Neutrophil (primary cell): ENCODE measurements at regions not wholly inside any gene's neighbourhood (a gene's known extent, or its start where the extent isn't known, plus 50 kb on each side); places are given as distances from the start of the nearest gene placed in this dataset.

Experiments
- H3K27ac ChIP-seq: fragments of 200-600 bp; sonication (generic); 2 replicates; pipeline ENCODE4 v1.5.1; 2016; ENCODE audit warnings: mild to moderate bottlenecking, moderate library complexity
- H3K27me3 ChIP-seq: fragments of 200-600 bp; sonication (generic); 2 replicates; pipeline ENCODE4 v1.6.0; 2016; ENCODE audit warnings: mild to moderate bottlenecking
- H3K36me3 ChIP-seq: fragments of 200-600 bp; sonication (generic); 2 replicates; pipeline ENCODE4 v1.5.1; 2017
- H3K4me1 ChIP-seq, 2 experiments: fragments of 200-600 bp in 1 of 2; sonication (generic) in 1 of 2; 1 replicate in 1 of 2; 2 replicates in 1 of 2; pipeline versions ENCODE4 v1.5.1 to v1.6.1; 2013 to 2016; ENCODE audit warnings: low read depth in 1 of 2, low read length in 1 of 2, mild to moderate bottlenecking in 1 of 2, moderate library complexity in 1 of 2; ENCODE audit not compliant: control insufficient read depth in 1 of 2, insufficient read depth in 1 of 2
- H3K4me3 ChIP-seq, 2 experiments: fragments of 200-600 bp in 1 of 2; sonication (generic) in 1 of 2; 1 replicate in 1 of 2; 2 replicates in 1 of 2; pipeline ENCODE4 v1.5.1; 2013 to 2016; ENCODE audit warnings: low read depth in 1 of 2, low read length in 1 of 2, mild to moderate bottlenecking in 1 of 2, moderate library complexity in 1 of 2
- H3K9me3 ChIP-seq: fragments of 200-600 bp; sonication (generic); 2 replicates; pipeline ENCODE4 v1.5.1; 2016
- CTCF ChIP-seq: fragments of 200-600 bp; sonication (generic); IDR thresholded peaks from 2 replicates; pipeline ENCODE4 v1.5.1; 2016; ENCODE audit warnings: antibody characterized with exemption

- H3K4me3 ChIP-seq = no peak overlapping the region
- no peak overlapping the region for H3K27ac ChIP-seq
- no peaks in the 10 kb centered on the region for H3K4me1 ChIP-seq
- H3K27me3 ChIP-seq = no peaks in the 10 kb centered on the region
- no peaks in the 10 kb centered on the region for H3K9me3 ChIP-seq
- no peaks in the 10 kb centered on the region for H3K36me3 ChIP-seq
- no peak for TF ChIP-seq CTCF
These were observed 235.2 kb upstream of the PIK3C3 start for GRCh38 chr18:41719808-41720207.

- no peak for TF ChIP-seq CTCF
- H3K4me1 ChIP-seq = no peaks in the 10 kb centered on the region
- no peak overlapping the region for H3K27ac ChIP-seq
- no peaks in the 10 kb centered on the region for H3K27me3 ChIP-seq
- H3K9me3 ChIP-seq = no peaks in the 10 kb centered on the region
- H3K4me3 ChIP-seq = no peak overlapping the region
- no peaks in the 10 kb centered on the region for H3K36me3 ChIP-seq
These were observed 240.2 kb upstream of the PIK3C3 start for GRCh38 chr18:41714872-41715271.

- H3K9me3 ChIP-seq = no peaks in the 10 kb centered on the region
- H3K36me3 ChIP-seq = no peaks in the 10 kb centered on the region
- no peak overlapping the region for H3K4me3 ChIP-seq
- no peak overlapping the region for H3K27ac ChIP-seq
- no peaks in the 10 kb centered on the region for H3K27me3 ChIP-seq
- H3K4me1 ChIP-seq = no peaks in the 10 kb centered on the region
- no peak for TF ChIP-seq CTCF
These were observed 240.8 kb upstream of the PIK3C3 start for GRCh38 chr18:41713969-41714825.

- Histone ChIP-seq H3K27ac (no peak overlapping the region), H3K36me3 (no peaks in the 10 kb centered on the region), H3K4me3 (no peak overlapping the region), H3K4me1 (no peaks in the 10 kb centered on the region), H3K9me3 (no peaks in the 10 kb centered on the region), H3K27me3 (no peaks in the 10 kb centered on the region)
- no peak for TF ChIP-seq CTCF
These were observed 248.7 kb upstream of the PIK3C3 start for GRCh38 chr18:41706301-41706700.

GRCh38 chr18:41703744-41704530 is 251.1 kb upstream of the PIK3C3 start:
- no peak for TF ChIP-seq CTCF
- Histone ChIP-seq H3K9me3 (no peaks in the 10 kb centered on the region), H3K36me3 (no peaks in the 10 kb centered on the region)

More at GRCh38 chr18:41703744-41704530, 251.1 kb upstream of the PIK3C3 start:
- no peaks in the 10 kb centered on the region for H3K27me3 ChIP-seq
- no peak overlapping the region for H3K27ac ChIP-seq
- H3K4me3 ChIP-seq = no peak overlapping the region
- no peaks in the 10 kb centered on the region for H3K4me1 ChIP-seq
